RWPE1 (cell line): ENCODE measurements at regions not wholly inside any gene's neighbourhood (a gene's known extent, or its start where the extent isn't known, plus 50 kb on each side); places are given as distances from the start of the nearest gene placed in this dataset.

Source experiments
- CTCF ChIA-PET: fragments of 350-600 bp; sonication (Branson Sonifier 250); formaldehyde crosslinking; extraction: SDS; loops from one replicate; lab custom pipeline; 2021; lab: Yijun Ruan, JAX
- POLR2A ChIA-PET: fragments of 400-600 bp; formaldehyde crosslinking; extraction: SDS; loops from one replicate; lab custom pipeline; 2020; ENCODE audit warnings: antibody characterized with exemption; ENCODE audit not compliant: low non-redundant PET; lab: Yijun Ruan, JAX
- DNase-seq: peaks from one replicate; pipeline ENCODE4 v3.0.0; 2012; ENCODE audit warnings: low spot score
- H3K27ac ChIP-seq: fragments of 450-650 bp; 2 replicates; pipeline ENCODE4 v1.5.1; 2017
- CTCF ChIP-seq: fragments of 450-650 bp; conservative IDR thresholded peaks from 2 replicates; pipeline ENCODE4 v1.5.1; 2017; ENCODE audit warnings: low read depth, mild to moderate bottlenecking

GRCh38 chr13:47463002-47463401, 538.1 kb downstream of the SUCLA2 start:
- CTCF ChIA-PET = interaction anchor here (0.6 kb wide), 1 partner anchor 632 kb away, joined by 3 read pairs; no protein-coding TSS in a partner anchor
- no peak for DNase-seq
- no peak overlapping the region for H3K27ac ChIP-seq
- POLR2A ChIA-PET = no interaction called here
- TF ChIP-seq CTCF = no peak

GRCh38 chr13:47461816-47462215, 539.3 kb downstream of the SUCLA2 start:
- ChIA-PET POLR2A (no interaction called here), CTCF (no interaction called here)
- H3K27ac ChIP-seq = no peak overlapping the region
- no peak for TF ChIP-seq CTCF
- DNase-seq = no peak

- ChIA-PET CTCF (no interaction called here), POLR2A (no interaction called here)
- no peak for DNase-seq
Observed at GRCh38 chr13:47459512-47459911, 541.6 kb downstream of the SUCLA2 start.

GRCh38 chr13:47457626-47458025, 543.4 kb downstream of the SUCLA2 start:
- TF ChIP-seq CTCF = no peak
- DNase-seq = peak; percentile 9
- POLR2A ChIA-PET = no interaction called here
- CTCF ChIA-PET = no interaction called here
- H3K27ac ChIP-seq = peak overlapping the region; percentile 86

More at GRCh38 chr13:47459512-47459911, 541.6 kb downstream of the SUCLA2 start:
- H3K27ac ChIP-seq = no peak overlapping the region
- no peak for TF ChIP-seq CTCF

- H3K27ac ChIP-seq = no peak overlapping the region
- TF ChIP-seq CTCF = no peak
- no peak for DNase-seq
- ChIA-PET POLR2A (no interaction called here), CTCF (no interaction called here)
Observed at GRCh38 chr13:47455626-47456025, 545.4 kb downstream of the SUCLA2 start.

- H3K27ac ChIP-seq = no peak overlapping the region
- POLR2A ChIA-PET = no interaction called here
- no peak for DNase-seq
- CTCF ChIA-PET = no interaction called here
- no peak for TF ChIP-seq CTCF
Observed at GRCh38 chr13:47454986-47455385, 546.1 kb downstream of the SUCLA2 start.

GRCh38 chr13:47437406-47437805, 540.6 kb upstream of the HTR2A start:
- no peak for DNase-seq
- CTCF ChIA-PET = no interaction called here
- H3K27ac ChIP-seq = no peak overlapping the region
- no peak for TF ChIP-seq CTCF
- POLR2A ChIA-PET = no interaction called here
